GM20000 (cell line): ENCODE measurements at regions not wholly inside any gene's neighbourhood (a gene's known extent, or its start where the extent isn't known, plus 50 kb on each side); places are given as distances from the start of the nearest gene placed in this dataset.

Experiments used
- DNase-seq: peaks from one replicate; pipeline ENCODE4 v3.0.0; 2012; ENCODE audit warnings: low spot score
- CTCF ChIP-seq: IDR thresholded peaks from 2 replicates; pipeline ENCODE4 v1.5.1; 2012; ENCODE audit warnings: mild to moderate bottlenecking, control low read depth; ENCODE audit errors: extremely low read depth, missing control alignments

DNA sequence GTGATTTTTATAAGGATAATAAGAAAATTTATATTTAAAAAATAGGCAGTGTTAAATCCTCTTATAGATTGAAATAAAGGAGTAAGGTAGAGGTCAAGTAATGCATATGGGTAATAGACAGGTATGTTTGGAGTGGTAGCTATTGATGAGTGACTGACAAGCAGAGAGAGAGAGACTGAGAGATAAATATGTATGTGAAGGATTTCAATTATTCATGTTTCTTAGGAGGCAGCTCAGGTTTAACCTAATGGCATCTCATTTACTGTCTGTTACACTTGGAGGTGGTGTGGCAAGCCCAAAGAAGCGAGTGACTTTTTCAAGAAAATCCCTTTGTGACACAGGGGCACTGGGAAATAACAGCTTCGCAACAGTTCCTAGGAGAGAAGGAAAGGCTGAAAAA lies 120.2 kb downstream of the KIF2B start:
- no peak for TF ChIP-seq CTCF

DNA sequence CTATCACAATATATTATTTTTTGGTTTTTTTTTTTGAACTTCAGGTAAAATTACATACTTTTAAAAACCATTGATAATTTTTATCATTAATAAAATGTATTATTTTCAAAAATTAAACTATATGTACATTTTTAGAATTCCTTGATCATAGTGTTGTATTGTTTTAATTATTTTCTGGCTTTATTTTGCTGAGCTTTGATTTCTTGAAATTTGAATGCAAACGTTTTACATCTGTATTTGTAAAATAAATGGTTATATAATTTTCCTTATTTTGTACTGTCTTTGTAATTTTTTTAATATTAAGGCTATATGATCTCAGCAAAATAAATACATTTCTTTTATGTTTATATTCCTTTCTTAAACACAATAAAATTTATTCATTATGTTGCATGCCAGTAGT lies 125.6 kb downstream of the KIF2B start:
- TF ChIP-seq CTCF: no peak
- no peak for DNase-seq

More for the DNA sequence above, 120.2 kb downstream of the KIF2B start:
- DNase-seq: no peak

DNA sequence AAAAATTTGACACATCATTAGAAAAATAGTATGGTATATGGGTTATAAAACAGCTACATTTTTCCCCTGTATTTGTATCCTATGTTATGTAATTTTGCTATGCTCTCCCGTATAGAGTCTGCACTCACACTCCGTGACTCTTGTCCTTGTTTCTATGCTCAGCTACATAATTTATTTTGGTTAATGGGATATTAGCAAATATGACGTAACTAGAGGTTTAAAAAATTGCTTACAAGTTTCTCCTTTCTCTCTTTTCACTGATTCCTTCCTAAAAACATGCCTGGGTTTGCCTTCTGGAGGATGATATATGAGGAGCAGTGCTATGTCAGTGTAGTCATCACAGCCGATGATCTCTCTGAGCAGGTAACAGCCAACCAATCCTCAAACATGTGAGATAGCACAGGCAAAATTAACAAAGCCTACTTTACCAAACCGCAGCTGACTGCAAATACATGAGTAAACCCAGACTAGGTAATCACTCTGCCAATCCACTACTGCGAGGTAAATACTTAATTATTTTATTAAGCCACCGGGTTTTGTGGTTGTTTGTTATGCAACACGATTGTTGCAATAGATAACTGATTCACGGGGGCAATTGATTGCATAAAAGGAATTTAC lies 126.9 kb downstream of the KIF2B start:
- TF ChIP-seq CTCF: no peak
- no peak for DNase-seq

GRCh38 chr17:53950207-53950857 lies 127.6 kb downstream of the KIF2B start:
- TF ChIP-seq CTCF: no peak
- DNase-seq: no peak

DNA sequence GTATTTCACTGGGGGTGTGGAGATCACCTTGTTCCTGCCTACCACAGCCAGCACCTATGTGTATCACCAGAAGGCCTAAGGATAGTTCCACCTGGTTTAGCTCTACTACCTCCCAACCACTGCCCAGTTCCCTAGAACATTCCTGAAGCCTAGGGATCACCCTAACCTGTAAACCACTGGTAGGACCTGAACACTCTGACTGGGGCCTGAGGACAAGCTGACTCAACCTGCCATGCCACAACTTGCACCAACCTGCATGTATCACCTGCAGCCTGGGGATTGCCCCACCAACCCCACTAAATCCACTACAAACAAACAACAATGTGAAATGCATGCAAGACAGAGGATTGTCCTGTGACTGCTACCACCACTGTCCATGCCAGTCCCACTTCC lies 128.1 kb downstream of the KIF2B start:
- no peak for DNase-seq
- TF ChIP-seq CTCF: no peak

DNA sequence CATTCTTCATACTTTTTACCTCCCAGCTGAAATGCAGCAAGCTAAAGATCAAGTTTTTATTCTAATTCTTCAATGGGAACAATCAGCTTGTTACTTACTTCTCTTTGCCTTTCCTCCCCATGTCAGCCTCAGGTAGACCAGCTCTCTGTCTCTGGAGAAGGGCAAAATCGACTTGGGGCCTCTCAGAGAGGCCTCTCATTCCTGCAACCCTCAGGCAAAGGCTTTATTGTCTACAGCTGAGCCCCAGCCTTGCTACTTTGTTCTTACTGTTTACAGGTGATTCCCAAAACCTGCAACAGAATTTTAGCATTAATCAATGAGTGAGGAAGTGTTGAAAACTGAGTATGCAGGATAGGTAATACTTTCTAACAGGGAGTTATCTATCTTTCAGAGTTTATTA lies 148.6 kb downstream of the KIF2B start:
- no peak for DNase-seq
- no peak for TF ChIP-seq CTCF

GRCh38 chr17:53979991-53980390 lies 157.3 kb downstream of the KIF2B start:
- TF ChIP-seq CTCF: no peak
- DNase-seq: no peak
